LNCAP (cell line): ENCODE measurements at regions not wholly inside any gene's neighbourhood (a gene's known extent, or its start where the extent isn't known, plus 50 kb on each side); places are given as distances from the start of the nearest gene placed in this dataset.

Source experiments
- TF ChIP-seq, protein P1 (sequence below): fragments of 450-650 bp; IDR thresholded peaks from 2 replicates; pipeline ENCODE4 v1.5.1; 2017; ENCODE audit warnings: mild to moderate bottlenecking

DNA sequence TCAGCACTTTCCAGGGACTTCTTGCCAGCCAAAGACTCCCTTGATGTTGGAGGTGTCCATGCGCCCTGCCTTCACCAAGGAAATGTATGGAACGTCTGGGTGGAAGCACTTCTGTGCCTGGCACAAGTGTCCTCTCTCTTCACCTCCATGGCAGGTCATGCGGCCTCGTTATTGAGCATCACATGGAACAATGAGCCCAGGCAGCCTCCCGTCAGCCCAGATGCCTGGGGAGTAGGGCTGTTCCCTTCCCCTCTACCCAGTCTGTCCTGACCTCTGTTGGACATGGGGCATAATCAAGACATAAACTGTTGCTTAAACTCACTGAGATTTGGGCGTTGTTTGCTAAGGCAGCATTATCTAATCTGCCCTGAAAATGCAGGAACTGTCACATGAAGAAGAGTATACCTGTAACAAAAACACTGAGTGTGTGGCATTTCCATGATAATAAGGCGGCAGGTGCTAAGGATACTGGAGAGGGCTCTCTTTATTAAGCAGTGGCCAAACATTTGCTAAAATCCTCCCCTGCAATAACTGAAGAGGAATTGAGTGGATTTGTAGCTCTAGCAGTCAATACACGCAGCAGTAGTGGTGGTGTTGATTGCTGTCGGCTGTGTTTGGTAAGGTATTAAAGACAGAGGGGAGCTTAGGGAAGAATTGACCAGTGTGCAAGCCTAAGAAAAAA is 338.2 kb upstream of the ATP10A start:
- TF ChIP-seq, protein P1, sequence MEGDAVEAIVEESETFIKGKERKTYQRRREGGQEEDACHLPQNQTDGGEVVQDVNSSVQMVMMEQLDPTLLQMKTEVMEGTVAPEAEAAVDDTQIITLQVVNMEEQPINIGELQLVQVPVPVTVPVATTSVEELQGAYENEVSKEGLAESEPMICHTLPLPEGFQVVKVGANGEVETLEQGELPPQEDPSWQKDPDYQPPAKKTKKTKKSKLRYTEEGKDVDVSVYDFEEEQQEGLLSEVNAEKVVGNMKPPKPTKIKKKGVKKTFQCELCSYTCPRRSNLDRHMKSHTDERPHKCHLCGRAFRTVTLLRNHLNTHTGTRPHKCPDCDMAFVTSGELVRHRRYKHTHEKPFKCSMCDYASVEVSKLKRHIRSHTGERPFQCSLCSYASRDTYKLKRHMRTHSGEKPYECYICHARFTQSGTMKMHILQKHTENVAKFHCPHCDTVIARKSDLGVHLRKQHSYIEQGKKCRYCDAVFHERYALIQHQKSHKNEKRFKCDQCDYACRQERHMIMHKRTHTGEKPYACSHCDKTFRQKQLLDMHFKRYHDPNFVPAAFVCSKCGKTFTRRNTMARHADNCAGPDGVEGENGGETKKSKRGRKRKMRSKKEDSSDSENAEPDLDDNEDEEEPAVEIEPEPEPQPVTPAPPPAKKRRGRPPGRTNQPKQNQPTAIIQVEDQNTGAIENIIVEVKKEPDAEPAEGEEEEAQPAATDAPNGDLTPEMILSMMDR: no peak

DNA sequence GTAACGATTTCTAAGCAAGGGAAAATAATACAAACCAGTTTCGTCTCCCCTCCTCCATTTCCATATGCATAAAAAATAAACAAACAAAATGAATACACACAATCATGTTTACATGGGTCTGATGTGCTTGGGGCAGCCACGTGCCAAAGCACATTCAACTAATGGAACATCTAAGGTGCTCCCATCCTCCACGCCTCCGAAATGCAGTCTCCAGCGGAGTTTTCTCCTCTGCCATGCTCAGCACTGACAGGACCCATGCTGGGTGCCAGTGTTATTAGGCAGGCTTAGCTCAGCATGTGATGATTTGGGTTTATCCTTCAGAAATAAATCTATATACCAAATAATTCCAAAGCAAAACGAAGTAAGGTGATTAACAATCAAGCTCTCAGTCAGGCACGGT is 337.3 kb upstream of the ATP10A start:
- TF ChIP-seq, protein P1: no peak

DNA sequence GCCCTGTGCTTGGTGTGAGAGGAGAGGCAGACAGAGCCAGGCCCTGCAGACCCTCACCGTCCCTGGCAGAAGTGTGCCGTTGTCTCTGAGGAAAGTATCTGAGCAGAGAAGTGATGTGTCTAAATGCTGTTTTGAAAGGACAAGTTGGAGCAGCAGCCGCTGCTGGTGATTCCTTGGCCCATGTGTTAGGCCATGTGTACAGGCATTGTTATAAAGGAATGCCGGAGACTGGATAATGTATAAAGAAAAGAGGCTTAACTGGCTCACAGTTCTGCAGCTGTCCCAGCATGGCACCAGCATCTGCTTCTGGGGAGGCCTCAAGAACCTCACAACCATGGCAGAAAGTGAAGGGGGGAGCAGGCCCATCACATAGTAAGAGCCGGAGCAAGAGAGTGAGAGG is 334.6 kb upstream of the ATP10A start:
- TF ChIP-seq, protein P1: no peak

DNA sequence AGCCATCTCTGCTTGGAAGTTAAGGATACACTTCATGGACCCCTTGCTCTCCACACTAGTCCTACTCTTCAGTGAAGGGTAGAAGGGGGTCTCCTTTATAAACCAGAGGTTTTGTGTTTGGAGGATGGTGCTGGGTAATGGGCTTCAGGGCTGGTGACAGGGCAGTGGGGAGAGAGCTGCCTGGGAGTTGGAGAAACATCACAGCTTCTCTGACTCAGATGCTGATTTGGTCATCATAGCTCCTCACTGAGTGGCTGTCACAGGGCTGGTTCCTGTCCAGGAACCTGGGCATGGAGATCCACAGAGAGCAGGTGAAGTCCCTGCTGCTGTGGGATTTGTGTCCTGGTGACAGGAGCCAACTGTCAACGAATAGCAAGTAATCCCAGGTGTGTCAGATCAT is 333.9 kb upstream of the ATP10A start:
- TF ChIP-seq, protein P1: no peak

DNA sequence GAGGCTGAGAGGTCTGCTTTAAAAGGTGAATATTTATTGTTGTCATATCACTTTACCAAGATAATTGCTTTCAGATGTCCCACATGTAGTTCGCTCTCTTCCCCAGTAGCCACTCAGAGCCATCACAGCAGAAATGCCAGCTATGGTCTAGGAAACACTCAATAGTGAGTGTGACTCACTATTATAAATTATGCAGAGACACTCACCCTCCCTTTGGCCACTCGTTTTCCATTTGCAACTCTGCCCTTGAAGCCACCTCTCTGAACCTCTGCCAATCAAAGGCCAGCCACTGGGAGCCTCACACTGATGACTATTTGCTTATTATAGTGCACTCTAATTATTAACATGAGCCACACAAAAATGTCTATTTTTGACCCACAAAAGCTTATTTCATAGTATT is 328.1 kb upstream of the ATP10A start:
- TF ChIP-seq, protein P1: no peak

DNA sequence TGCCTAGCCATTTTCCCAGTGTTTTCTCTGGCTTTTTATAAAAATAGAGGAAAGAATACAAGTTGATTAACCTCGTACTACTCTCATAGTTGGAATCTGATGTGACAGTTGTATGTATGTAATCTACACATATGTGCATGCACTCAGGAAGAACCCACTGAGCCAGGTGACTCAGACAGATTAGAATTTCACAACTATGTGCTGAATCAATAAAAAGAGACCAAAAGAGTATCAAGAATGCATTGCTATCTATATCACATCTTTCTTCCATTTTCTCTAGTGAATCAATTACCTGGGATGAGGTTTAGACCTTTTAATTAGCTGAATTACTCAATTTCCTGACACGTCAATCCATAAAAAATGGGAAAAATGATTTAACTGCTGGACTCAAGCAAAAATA is 319.3 kb upstream of the ATP10A start:
- TF ChIP-seq, protein P1: no peak

DNA sequence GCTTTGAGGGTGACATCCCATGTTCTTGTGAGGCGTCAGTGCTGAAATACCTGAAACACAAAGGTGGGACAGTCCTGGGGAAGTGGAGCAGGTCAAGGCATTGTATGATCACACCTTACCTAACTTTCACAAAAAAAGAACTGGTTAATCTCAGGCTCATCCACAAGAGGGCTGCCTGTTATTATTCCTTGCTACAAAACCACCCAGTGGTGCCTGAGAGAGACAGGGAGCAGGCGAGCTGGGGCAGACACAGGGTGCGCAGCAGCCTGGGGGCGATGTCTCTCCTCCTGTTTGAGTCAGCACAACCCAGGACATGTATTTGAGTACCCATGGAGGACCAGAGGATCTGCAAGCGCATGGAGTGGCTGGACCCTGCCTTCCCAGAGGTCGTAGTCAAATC is 316.8 kb upstream of the ATP10A start:
- TF ChIP-seq, protein P1: no peak; the same call in 1 of the 2 replicates
